OCI-LY7 (cell line): ENCODE measurements at regions not wholly inside any gene's neighbourhood (a gene's known extent, or its start where the extent isn't known, plus 50 kb on each side); places are given as distances from the start of the nearest gene placed in this dataset.

Source experiments
- CTCF ChIP-seq: fragments of 200-600 bp; sonication (generic); conservative IDR thresholded peaks from 2 replicates; pipeline ENCODE4 v1.5.1; 2014; ENCODE audit warnings: mild to moderate bottlenecking, antibody characterized with exemption, low read length, moderate library complexity, mixed read lengths
- EZH2phosphoT487 ChIP-seq: fragments of 200-600 bp; sonication (generic); IDR thresholded peaks from 2 replicates; pipeline ENCODE4 v1.6.1; 2018; ENCODE audit warnings: low read depth, borderline replicate concordance, mild to moderate bottlenecking, mixed run types, antibody characterized with exemption, low read length, moderate library complexity, mixed read lengths

DNA sequence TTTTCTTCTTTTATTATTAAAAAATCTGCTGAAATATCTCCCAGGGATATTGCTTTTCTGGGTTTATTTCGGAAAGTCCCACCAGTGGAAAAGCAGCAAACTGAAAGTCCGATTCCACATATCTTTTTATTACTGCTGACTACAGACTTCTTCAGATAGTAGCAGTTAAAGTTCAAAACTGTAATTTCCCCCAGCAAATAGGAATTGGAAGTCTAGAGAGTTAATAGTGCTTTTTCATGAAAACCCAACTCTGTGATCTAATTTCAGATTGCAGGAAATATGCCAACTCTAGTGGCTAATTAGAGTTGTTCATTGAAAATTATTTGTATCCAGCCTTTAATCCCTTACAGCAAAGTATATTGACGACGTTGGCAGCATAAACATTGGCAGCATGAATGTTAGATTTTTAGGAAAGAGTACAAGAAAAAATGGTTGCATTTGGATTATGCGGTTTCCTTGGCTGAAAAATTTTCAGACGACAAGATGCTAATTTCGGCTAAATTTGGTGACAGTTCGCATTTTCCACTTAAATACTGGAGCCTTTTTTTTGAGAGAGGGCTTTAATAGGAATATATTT lies 472.9 kb upstream of the CBLB start:
- no peak for TF ChIP-seq EZH2phosphoT487
- TF ChIP-seq CTCF, result no peak
